T-cell (primary cell): ENCODE measurements at regions not wholly inside any gene's neighbourhood (a gene's known extent, or its start where the extent isn't known, plus 50 kb on each side); places are given as distances from the start of the nearest gene placed in this dataset.

Source experiments
- ATAC-seq, 4 experiments: fragments of 200-7000 bp in 3 of 4; fragments of 150-1000 bp in 1 of 4; cut with Tn5 transposase; replicated peaks in 1 of 4; 1 replicate in 3 of 4; 2 replicates in 1 of 4; pipeline ENCODE4 v1.10.0; 2021; ENCODE audit warnings: moderate library complexity in 3 of 4, mild to moderate bottlenecking in 2 of 4, moderate number of reproducible peaks in 1 of 4
- CTCF ChIA-PET, 2 donors: fragments of 300-600 bp; sonication (Branson Sonifier 250); formaldehyde crosslinking; loops; one replicate each; lab custom pipeline; 2022; ENCODE audit warnings: antibody characterized with exemption in 2 of 2; lab: Charles Lee
- POLR2A ChIA-PET, 2 donors: fragments of 300-600 bp; sonication (Branson Sonifier 250); formaldehyde crosslinking; loops; one replicate each; lab custom pipeline; 2022; ENCODE audit warnings: antibody characterized with exemption in 2 of 2; lab: Charles Lee
- DNase-seq, 35 experiments: peaks; one replicate each; pipeline versions ENCODE4 v3.0.0 to v3.0.0-alpha.2; 2013 to 2023
- H3K27ac ChIP-seq: one replicate; pipeline ENCODE4 v1.5.1; 2013; ENCODE audit warnings: low read length
- H3K27me3 ChIP-seq, 2 experiments: replicated peaks in 1 of 2; 1 replicate in 1 of 2; 2 replicates in 1 of 2; pipeline versions ENCODE4 v1.6.1 to v1.7.0; 2013; ENCODE audit warnings: low read length in 1 of 2, mixed read lengths in 1 of 2; ENCODE audit not compliant: control insufficient read depth in 2 of 2, insufficient read depth in 2 of 2; ENCODE audit errors: extremely low read depth in 1 of 2
- H3K36me3 ChIP-seq, 2 donors: 1 replicate in 1 of 2; 2 replicates in 1 of 2; pipeline versions ENCODE4 v1.6.1 to v1.7.0; 2013; ENCODE audit warnings: low read length in 1 of 2; ENCODE audit not compliant: control insufficient read depth in 2 of 2, insufficient read depth in 1 of 2; ENCODE audit errors: extremely low read depth in 1 of 2
- H3K4me1 ChIP-seq, 2 experiments: 1 replicate in 1 of 2; 2 replicates in 1 of 2; pipeline versions ENCODE4 v1.6.1 to v1.7.0; 2013; ENCODE audit warnings: low read length in 2 of 2, mixed read lengths in 1 of 2; ENCODE audit not compliant: insufficient read depth in 2 of 2, control insufficient read depth in 1 of 2; ENCODE audit errors: extremely low read depth in 1 of 2
- H3K4me3 ChIP-seq, 2 donors: 1 replicate in 1 of 2; 2 replicates in 1 of 2; pipeline versions ENCODE4 v1.5.1 to v1.7.0; 2013; ENCODE audit warnings: mild to moderate bottlenecking in 2 of 2, low read length in 1 of 2, moderate library complexity in 1 of 2; ENCODE audit not compliant: control insufficient read depth in 1 of 2; ENCODE audit errors: extremely low read depth in 1 of 2
- H3K9me3 ChIP-seq: 2 replicates; pipeline ENCODE4 v1.7.0; 2013
- H3K27ac Mint-ChIP-seq, 2 donors: one replicate each; pipeline ENCODE4 v1.8.0; 2020 to 2021; ENCODE audit warnings: mild to moderate bottlenecking in 2 of 2, mixed read lengths in 2 of 2
- H3K27me3 Mint-ChIP-seq, 2 donors: one replicate each; pipeline ENCODE4 v1.8.0; 2021 to 2022; ENCODE audit warnings: mixed read lengths in 2 of 2
- H3K36me3 Mint-ChIP-seq: one replicate; pipeline ENCODE4 v1.8.0; 2021; ENCODE audit warnings: mixed read lengths
- H3K4me1 Mint-ChIP-seq, 3 donors: one replicate each; pipeline ENCODE4 v1.8.0; 2020 to 2022; ENCODE audit warnings: mixed read lengths in 3 of 3, mild to moderate bottlenecking in 1 of 3
- H3K4me3 Mint-ChIP-seq, 3 donors: one replicate each; pipeline ENCODE4 v1.8.0; 2020 to 2022; ENCODE audit warnings: mild to moderate bottlenecking in 3 of 3, mixed read lengths in 3 of 3, moderate library complexity in 3 of 3
- H3K9me3 Mint-ChIP-seq, 3 donors: one replicate each; pipeline ENCODE4 v1.8.0; 2020 to 2022; ENCODE audit warnings: mixed read lengths in 3 of 3
- WGBS: methylation state at CpG from one replicate; pipeline ENCODE4 v1.1.5; 2013; ENCODE audit warnings: missing lambda C conversion rate; ENCODE audit not compliant: insufficient coverage; 5-methylcytosine and 5-hydroxymethylcytosine counted together

- no peak overlapping the region for H3K27ac ChIP-seq
- DNase-seq: no peak
- Mint-ChIP-seq H3K27ac (no peak overlapping the region), H3K9me3 (peaks cover 0 to 4% (median 0%) of the 10 kb centered on the region in 3 donors), H3K4me3 (no peak overlapping the region), H3K27me3 (peaks cover 12 to 22% of the 10 kb centered on the region in 2 donors), H3K4me1 (no peaks in the 10 kb centered on the region), H3K36me3 (no peaks in the 10 kb centered on the region)
- no peaks in the 10 kb centered on the region for H3K36me3 ChIP-seq
- 55% methylated on average over 5 of the region's 9 CpGs for WGBS
- no peaks in the 10 kb centered on the region for H3K9me3 ChIP-seq
- H3K4me3 ChIP-seq: no peak overlapping the region
- ChIA-PET POLR2A (no interaction called here), CTCF (no interaction called here)
- ATAC-seq: no peak
- H3K4me1 ChIP-seq: no peaks in the 10 kb centered on the region
- peaks cover 0 to 11% of the 10 kb centered on the region in 2 experiments for H3K27me3 ChIP-seq
Measured at GRCh38 chr10:121680879-121681655, 82.8 kb upstream of the FGFR2 start.

GRCh38 chr10:121679916-121680315 lies 81.7 kb upstream of the FGFR2 start:
- no peaks in the 10 kb centered on the region for H3K4me1 ChIP-seq
- ChIA-PET POLR2A (no interaction called here), CTCF (no interaction called here)
- peaks cover 8 to 18% of the 10 kb centered on the region in 2 donors for H3K27me3 Mint-ChIP-seq
- ATAC-seq (no peak), DNase-seq (no peak)
- H3K27ac Mint-ChIP-seq: no peak overlapping the region
- H3K4me3 ChIP-seq: no peak overlapping the region
- peaks cover 0 to 18% of the 10 kb centered on the region in 2 experiments for H3K27me3 ChIP-seq
- H3K36me3 Mint-ChIP-seq: no peaks in the 10 kb centered on the region
- no peaks in the 10 kb centered on the region for H3K36me3 ChIP-seq
- no peaks in the 10 kb centered on the region for H3K4me1 Mint-ChIP-seq
- peaks cover 0 to 4% (median 0%) of the 10 kb centered on the region in 3 donors for H3K9me3 Mint-ChIP-seq
- no peaks in the 10 kb centered on the region for H3K9me3 ChIP-seq
- H3K27ac ChIP-seq: no peak overlapping the region
- WGBS: no CpG with 5 or more reads among the region's 4 CpGs
- no peak overlapping the region for H3K4me3 Mint-ChIP-seq

- DNase-seq: no peak
- Mint-ChIP-seq H3K4me1 (no peaks in the 10 kb centered on the region), H3K4me3 (no peak overlapping the region), H3K9me3 (peaks cover 0 to 4% (median 0%) of the 10 kb centered on the region in 3 donors), H3K27me3 (peaks cover 8 to 25% of the 10 kb centered on the region in 2 donors), H3K27ac (no peak overlapping the region), H3K36me3 (no peaks in the 10 kb centered on the region)
- CTCF ChIA-PET: no interaction called here
- POLR2A ChIA-PET: no interaction called here
- 64% methylated on average over 2 of the region's 2 CpGs for WGBS
- Histone ChIP-seq H3K27ac (no peak overlapping the region), H3K36me3 (no peaks in the 10 kb centered on the region), H3K27me3 (peaks cover 0 to 22% of the 10 kb centered on the region in 2 experiments), H3K4me3 (no peak overlapping the region), H3K4me1 (no peaks in the 10 kb centered on the region), H3K9me3 (no peaks in the 10 kb centered on the region)
- no peak for ATAC-seq
Measured at GRCh38 chr10:121678631-121679174, 80.5 kb upstream of the FGFR2 start.

- Histone ChIP-seq H3K4me1 (no peaks in the 10 kb centered on the region), H3K27me3 (peaks cover 0 to 24% of the 10 kb centered on the region in 2 experiments), H3K36me3 (no peaks in the 10 kb centered on the region), H3K27ac (no peak overlapping the region), H3K9me3 (no peaks in the 10 kb centered on the region), H3K4me3 (no peak overlapping the region)
- DNase-seq (no peak), ATAC-seq (no peak)
- Mint-ChIP-seq H3K27me3 (peaks cover 8 to 25% of the 10 kb centered on the region in 2 donors), H3K4me1 (no peaks in the 10 kb centered on the region), H3K27ac (no peak overlapping the region), H3K9me3 (peaks cover 0 to 4% (median 0%) of the 10 kb centered on the region in 3 donors), H3K36me3 (no peaks in the 10 kb centered on the region), H3K4me3 (no peak overlapping the region)
- CTCF ChIA-PET: no interaction called here
- POLR2A ChIA-PET: no interaction called here
Measured at GRCh38 chr10:121677880-121678279, 79.6 kb upstream of the FGFR2 start.

- Mint-ChIP-seq H3K4me3 (no peak overlapping the region), H3K27ac (no peak overlapping the region), H3K27me3 (peaks cover 3 to 21% of the 10 kb centered on the region in 2 donors), H3K4me1 (no peaks in the 10 kb centered on the region), H3K36me3 (no peaks in the 10 kb centered on the region), H3K9me3 (peaks cover 0 to 4% (median 0%) of the 10 kb centered on the region in 3 donors)
- WGBS: 93% methylated on average over 2 of the region's 4 CpGs
- POLR2A ChIA-PET: no interaction called here
- Histone ChIP-seq H3K4me1 (no peaks in the 10 kb centered on the region), H3K27me3 (peaks cover 0 to 26% of the 10 kb centered on the region in 2 experiments), H3K27ac (no peak overlapping the region), H3K9me3 (no peaks in the 10 kb centered on the region), H3K4me3 (no peak overlapping the region), H3K36me3 (no peaks in the 10 kb centered on the region)
- CTCF ChIA-PET: no interaction called here
- ATAC-seq (no peak), DNase-seq (no peak)
Measured at GRCh38 chr10:121675344-121675743, 77.1 kb upstream of the FGFR2 start.

- POLR2A ChIA-PET: no interaction called here
- Mint-ChIP-seq H3K4me3 (no peak overlapping the region), H3K4me1 (no peaks in the 10 kb centered on the region), H3K9me3 (peaks cover 0 to 4% (median 0%) of the 10 kb centered on the region in 3 donors), H3K36me3 (no peaks in the 10 kb centered on the region), H3K27me3 (peaks cover 2 to 21% of the 10 kb centered on the region in 2 donors), H3K27ac (no peak overlapping the region)
- Histone ChIP-seq H3K9me3 (no peaks in the 10 kb centered on the region), H3K27ac (no peak overlapping the region), H3K27me3 (peaks cover 0 to 27% of the 10 kb centered on the region in 2 experiments), H3K4me3 (no peak overlapping the region), H3K36me3 (no peaks in the 10 kb centered on the region), H3K4me1 (no peaks in the 10 kb centered on the region)
- ATAC-seq (no peak), DNase-seq (no peak)
- CTCF ChIA-PET: no interaction called here
- WGBS: 44% methylated on average over 3 of the region's 4 CpGs
Measured at GRCh38 chr10:121674885-121675284, 76.6 kb upstream of the FGFR2 start.
